C4-2B (cell line): ENCODE measurements at regions not wholly inside any gene's neighbourhood (a gene's known extent, or its start where the extent isn't known, plus 50 kb on each side); places are given as distances from the start of the nearest gene placed in this dataset.

ENCODE experiments used
- ZFX ChIP-seq: fragments of 450-650 bp; IDR thresholded peaks from 2 replicates; pipeline ENCODE4 v1.6.1; 2017
- TF ChIP-seq, protein P1 (sequence below): fragments of 450-650 bp; conservative IDR thresholded peaks from 2 replicates; pipeline ENCODE4 v1.5.1; 2017; ENCODE audit warnings: mild to moderate bottlenecking

DNA sequence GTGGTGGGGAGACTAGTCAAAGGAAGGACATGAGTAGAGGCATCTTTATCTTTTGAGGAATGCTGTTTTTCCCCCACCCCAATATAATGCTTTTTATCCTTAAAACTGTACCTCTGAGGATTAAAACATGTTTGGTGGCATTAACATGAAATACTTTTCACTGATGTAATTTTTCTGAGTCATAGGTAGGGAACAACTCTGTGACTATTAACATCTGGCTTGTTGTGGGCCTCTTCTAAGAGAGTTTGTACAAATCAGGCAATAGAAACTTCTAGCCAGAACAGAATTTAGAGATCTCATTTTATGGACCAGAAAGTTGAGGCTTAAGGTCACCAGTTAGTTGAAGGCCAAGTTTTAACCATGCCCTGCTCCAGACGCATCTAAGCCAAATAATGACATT, 207.6 kb downstream of the SOX3 start:
- TF ChIP-seq, protein P1, sequence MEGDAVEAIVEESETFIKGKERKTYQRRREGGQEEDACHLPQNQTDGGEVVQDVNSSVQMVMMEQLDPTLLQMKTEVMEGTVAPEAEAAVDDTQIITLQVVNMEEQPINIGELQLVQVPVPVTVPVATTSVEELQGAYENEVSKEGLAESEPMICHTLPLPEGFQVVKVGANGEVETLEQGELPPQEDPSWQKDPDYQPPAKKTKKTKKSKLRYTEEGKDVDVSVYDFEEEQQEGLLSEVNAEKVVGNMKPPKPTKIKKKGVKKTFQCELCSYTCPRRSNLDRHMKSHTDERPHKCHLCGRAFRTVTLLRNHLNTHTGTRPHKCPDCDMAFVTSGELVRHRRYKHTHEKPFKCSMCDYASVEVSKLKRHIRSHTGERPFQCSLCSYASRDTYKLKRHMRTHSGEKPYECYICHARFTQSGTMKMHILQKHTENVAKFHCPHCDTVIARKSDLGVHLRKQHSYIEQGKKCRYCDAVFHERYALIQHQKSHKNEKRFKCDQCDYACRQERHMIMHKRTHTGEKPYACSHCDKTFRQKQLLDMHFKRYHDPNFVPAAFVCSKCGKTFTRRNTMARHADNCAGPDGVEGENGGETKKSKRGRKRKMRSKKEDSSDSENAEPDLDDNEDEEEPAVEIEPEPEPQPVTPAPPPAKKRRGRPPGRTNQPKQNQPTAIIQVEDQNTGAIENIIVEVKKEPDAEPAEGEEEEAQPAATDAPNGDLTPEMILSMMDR: no peak
- no peak for TF ChIP-seq ZFX
